Spleen (tissue), 11 donors: ENCODE measurements at regions not wholly inside any gene's neighbourhood (a gene's known extent, or its start where the extent isn't known, plus 50 kb on each side); places are given as distances from the start of the nearest gene placed in this dataset.
A peak's percentile ranks its signal among the peaks of the same experiment; 100 is the strongest.
"Not testable (repeated sequence)": the region's sequence is repeated elsewhere in the genome, so short reads cannot be mapped to it uniquely, and the experiment has no call there.

Experiments
- DNase-seq: peaks from one replicate; pipeline ENCODE4 v3.0.0-alpha.2; 2020
- H3K27ac ChIP-seq, 8 donors: fragments of 200-600 bp; sonication (generic) in 7 of 8; 1 replicate in 4 of 8; 2 replicates in 4 of 8; pipeline versions ENCODE4 v1.5.0 to v1.8.0; 2016 to 2021; ENCODE audit warnings: inconsistent platforms in 4 of 8, mild to moderate bottlenecking in 4 of 8, moderate library complexity in 1 of 8
- H3K27me3 ChIP-seq, 7 donors: fragments of 200-600 bp; sonication (generic) in 6 of 7; replicated peaks in 1 of 7; 1 replicate in 4 of 7; 2 replicates in 3 of 7; pipeline versions ENCODE4 v1.5.0 to v1.8.0; 2016 to 2021; ENCODE audit warnings: inconsistent platforms in 3 of 7, mild to moderate bottlenecking in 1 of 7
- H3K36me3 ChIP-seq, 6 donors: fragments of 200-600 bp; sonication (generic) in 5 of 6; 1 replicate in 4 of 6; 2 replicates in 2 of 6; pipeline versions ENCODE4 v1.5.0 to v1.8.0; 2016 to 2021; ENCODE audit warnings: inconsistent platforms in 2 of 6
- H3K4me1 ChIP-seq, 6 donors: fragments of 200-600 bp; sonication (generic) in 5 of 6; 1 replicate in 3 of 6; 2 replicates in 3 of 6; pipeline versions ENCODE4 v1.5.0 to v1.8.0; 2016 to 2021; ENCODE audit warnings: inconsistent platforms in 3 of 6
- H3K4me3 ChIP-seq, 8 donors: fragments of 200-600 bp; sonication (generic) in 7 of 8; 1 replicate in 4 of 8; 2 replicates in 4 of 8; pipeline versions ENCODE4 v1.5.0 to v1.8.0; 2016 to 2021; ENCODE audit warnings: inconsistent platforms in 4 of 8, mild to moderate bottlenecking in 4 of 8, moderate library complexity in 2 of 8
- H3K9me3 ChIP-seq, 8 donors: fragments of 200-600 bp; sonication (generic) in 7 of 8; 1 replicate in 4 of 8; 2 replicates in 4 of 8; pipeline versions ENCODE4 v1.5.0 to v1.8.0; 2016 to 2021; ENCODE audit warnings: inconsistent platforms in 4 of 8
- WGBS, 5 donors: extraction: QIAGEN DNeasy Blood & Tissue Kit in 3 of 5; methylation state at CpG; one replicate each; pipeline versions ENCODE4 v1.1.5 to v1.1.7; 2013 to 2018; 5-methylcytosine and 5-hydroxymethylcytosine counted together
- intact Hi-C: fragments of 100-400 bp; cut with DNase I; formaldehyde crosslinking; loops from one replicate; pipeline ENCODE4 v1.15.0; 2023; ENCODE audit warnings: low total_unique reads
- donor health status: healthy with polysubstance abuse.
- donor health status: DM: no; HTN: no; CAD: no; lungs with moderate emphysema.
- donor health status: DM: no; HTN: no; CAD: no.
- donor health status: Bipolar disorder and iron deficiency.
- donor health status: healthy.
- donor health status: DM: no; HTN: no; CAD: no.
- donor health status: DM: yes; HTN: yes; CAD: no.

DNA sequence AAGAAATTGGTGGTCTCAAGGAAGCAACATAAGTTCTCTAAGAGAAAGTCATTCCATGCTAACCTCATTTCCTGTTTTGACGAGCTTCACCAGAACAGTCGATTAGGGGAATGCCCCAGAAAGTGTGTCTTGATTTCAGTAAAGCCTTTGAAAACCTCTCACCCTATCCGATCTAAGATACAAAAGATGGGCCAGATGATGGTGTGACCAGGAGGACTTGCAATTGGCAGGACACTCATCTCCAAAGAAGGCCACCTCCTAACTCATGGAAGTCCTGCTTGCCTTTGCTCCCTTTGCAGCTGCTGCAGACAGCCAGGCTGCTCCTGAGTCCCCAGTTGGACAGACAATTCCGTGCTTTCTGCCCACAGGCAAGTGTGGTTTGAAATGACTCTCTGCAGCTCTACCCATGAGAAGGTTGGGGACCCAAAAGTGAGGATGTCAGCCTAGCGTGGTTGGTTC lies 304.2 kb downstream of the BCL2L11 start:
- peak; percentile 77 for DNase-seq
- H3K9me3 ChIP-seq, H3K27me3 ChIP-seq, intact Hi-C loops, H3K36me3 ChIP-seq, H3K4me3 ChIP-seq: not testable (repeated sequence)
- H3K27ac ChIP-seq: peak overlapping the region in 5 of 8 donors; percentile 55 to 72 (median 71)
- H3K4me1 ChIP-seq: peaks cover 0 to 34% (median 9%) of the 10 kb centered on the region in 6 donors
- 20 to 53% (median 38%) methylated on average over 3 to 4 of the region's 5 CpGs; no CpG with 5 or more reads in 1 of the 5 donors for WGBS, 5 donors

- WGBS, 5 donors: 72 to 82% (median 80%) methylated on average over 4 of the region's 4 CpGs
- not testable (repeated sequence) for DNase-seq, H3K27me3 ChIP-seq
Observed at GRCh38 chr2:111425789-111426201, 305.1 kb downstream of the BCL2L11 start.

GRCh38 chr2:111427346-111427745 lies 306.6 kb downstream of the BCL2L11 start:
- H3K36me3 ChIP-seq, intact Hi-C loops, H3K27me3 ChIP-seq, H3K9me3 ChIP-seq, H3K4me3 ChIP-seq: not testable (repeated sequence)
- Histone ChIP-seq H3K4me1 (peaks cover 0 to 47% (median 14%) of the 10 kb centered on the region in 6 donors), H3K27ac (peak overlapping the region in 2 of 8 donors; percentile 30 to 51)
- WGBS, 5 donors: 76 to 95% (median 85%) methylated on average over 4 of the region's 4 CpGs
- peak; percentile 77 for DNase-seq

More at GRCh38 chr2:111425789-111426201, 305.1 kb downstream of the BCL2L11 start:
- H3K4me3 ChIP-seq, H3K36me3 ChIP-seq, H3K9me3 ChIP-seq, intact Hi-C loops: not testable (repeated sequence)
- H3K27ac ChIP-seq: peak overlapping the region in 3 of 8 donors; percentile 71 to 72 (median 72)
- peaks cover 0 to 37% (median 10%) of the 10 kb centered on the region in 6 donors for H3K4me1 ChIP-seq

- DNase-seq, H3K4me3 ChIP-seq, H3K36me3 ChIP-seq, intact Hi-C loops, H3K27me3 ChIP-seq, H3K9me3 ChIP-seq: not testable (repeated sequence)
- 71 to 77% (median 72%) methylated on average over 5 to 6 of the region's 6 CpGs for WGBS, 5 donors
- Histone ChIP-seq H3K4me1 (peaks cover 0 to 55% (median 14%) of the 10 kb centered on the region in 6 donors), H3K27ac (peak overlapping the region in 6 of 8 donors; percentile 2 to 70 (median 60))
Observed at GRCh38 chr2:111428915-111429314, 308.2 kb downstream of the BCL2L11 start.

DNA sequence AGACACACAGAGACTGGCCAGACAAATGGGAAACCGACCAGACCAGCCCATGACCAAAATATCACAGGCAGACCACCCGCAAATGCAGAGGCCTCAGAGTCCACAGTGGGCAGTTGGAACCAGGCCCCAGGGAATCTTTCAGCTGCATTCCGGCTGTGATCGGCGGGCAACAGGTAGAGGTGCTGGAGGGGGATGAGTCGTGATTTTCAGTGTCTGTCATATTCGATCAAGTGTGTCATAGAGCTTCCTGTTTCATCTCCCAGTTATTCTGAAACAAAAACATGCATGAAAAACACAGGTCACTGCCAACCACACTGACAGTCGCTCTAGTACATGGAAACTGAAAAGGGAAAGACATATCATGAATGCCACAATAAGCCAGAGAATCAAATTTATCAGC lies 308.6 kb downstream of the BCL2L11 start:
- H3K4me3 ChIP-seq, H3K9me3 ChIP-seq, DNase-seq, intact Hi-C loops, H3K36me3 ChIP-seq, H3K27me3 ChIP-seq: not testable (repeated sequence)
- Histone ChIP-seq H3K4me1 (peaks cover 0 to 54% (median 14%) of the 10 kb centered on the region in 6 donors), H3K27ac (peak overlapping the region in 6 of 8 donors; percentile 2 to 70 (median 60))
- 43 to 81% (median 56%) methylated on average over 7 of the region's 8 CpGs; no CpG with 5 or more reads in 1 of the 5 donors for WGBS, 5 donors

GRCh38 chr2:111430817-111431661 lies 310.3 kb downstream of the BCL2L11 start:
- H3K4me3 ChIP-seq, DNase-seq, intact Hi-C loops, H3K36me3 ChIP-seq, H3K9me3 ChIP-seq, H3K27me3 ChIP-seq: not testable (repeated sequence)
- peaks cover 0 to 41% (median 9%) of the 10 kb centered on the region in 6 donors for H3K4me1 ChIP-seq
- WGBS, 5 donors: 49 to 80% (median 63%) methylated on average over 5 to 6 of the region's 9 CpGs
- H3K27ac ChIP-seq: peak overlapping the region in 3 of 8 donors; percentile 56 to 64 (median 62)

DNA sequence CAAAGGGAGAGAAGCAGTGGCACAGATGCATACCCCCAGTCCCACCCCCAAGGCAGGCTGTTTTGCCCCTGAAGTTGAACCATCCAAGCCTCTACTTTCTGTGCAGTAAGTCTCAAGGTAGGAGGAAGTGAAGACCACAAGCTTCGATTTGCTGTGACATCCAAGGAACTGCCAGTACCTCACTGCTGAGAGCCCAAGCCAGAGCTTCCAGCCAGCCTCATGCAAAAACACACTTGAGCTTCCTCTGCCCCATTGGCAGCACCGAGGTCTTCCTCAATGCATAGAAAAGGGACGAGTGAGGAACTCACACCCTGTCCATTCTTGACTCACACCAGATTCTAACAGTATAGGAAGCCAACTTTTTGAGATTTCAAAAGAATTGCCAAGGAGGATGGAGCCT lies 311.7 kb downstream of the BCL2L11 start:
- H3K4me3 ChIP-seq, H3K27me3 ChIP-seq, intact Hi-C loops, H3K36me3 ChIP-seq, H3K9me3 ChIP-seq, DNase-seq: not testable (repeated sequence)
- Histone ChIP-seq H3K27ac (peak overlapping the region in 5 of 8 donors; percentile 8 to 72 (median 59)), H3K4me1 (peaks cover 0 to 33% (median 9%) of the 10 kb centered on the region in 6 donors)
- 23 to 41% (median 32%) methylated on average over 3 of the region's 3 CpGs for WGBS, 5 donors

DNA sequence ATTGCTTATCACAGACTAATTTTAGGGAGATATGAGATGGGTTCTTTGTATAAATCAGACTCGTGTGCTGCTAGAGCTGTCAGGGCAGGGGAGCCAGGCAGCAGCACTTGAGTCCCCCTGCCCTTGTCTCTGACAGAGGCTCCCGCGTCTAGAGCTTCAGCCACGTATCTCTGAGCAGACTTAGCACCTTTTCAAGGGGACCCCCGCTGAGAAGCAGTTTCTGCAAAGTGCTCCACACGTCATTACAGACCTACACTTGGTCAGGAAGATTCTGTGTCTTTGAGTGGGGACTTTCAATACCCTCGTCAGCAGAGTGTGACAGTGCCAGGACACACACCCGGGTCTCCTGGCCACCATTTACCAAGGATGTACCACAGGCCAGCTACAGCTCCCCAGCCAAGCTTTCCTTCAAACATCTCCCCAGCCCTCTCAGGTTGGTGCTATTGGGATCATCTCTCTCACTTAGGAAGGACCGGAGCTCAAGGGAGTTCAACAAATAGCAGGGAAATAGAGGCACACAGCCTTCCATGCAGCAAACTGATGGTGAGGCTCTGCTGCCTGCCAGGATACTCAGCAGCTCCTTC lies 312.3 kb downstream of the BCL2L11 start:
- Histone ChIP-seq H3K4me1 (peaks cover 0 to 30% (median 9%) of the 10 kb centered on the region in 6 donors), H3K27ac (peak overlapping the region in 4 of 8 donors; percentile 30 to 70 (median 64))
- H3K4me3 ChIP-seq, H3K36me3 ChIP-seq, intact Hi-C loops, H3K27me3 ChIP-seq, DNase-seq, H3K9me3 ChIP-seq: not testable (repeated sequence)
- WGBS, 5 donors: 77 to 100% (median 82%) methylated on average over 1 to 4 of the region's 9 CpGs

DNA sequence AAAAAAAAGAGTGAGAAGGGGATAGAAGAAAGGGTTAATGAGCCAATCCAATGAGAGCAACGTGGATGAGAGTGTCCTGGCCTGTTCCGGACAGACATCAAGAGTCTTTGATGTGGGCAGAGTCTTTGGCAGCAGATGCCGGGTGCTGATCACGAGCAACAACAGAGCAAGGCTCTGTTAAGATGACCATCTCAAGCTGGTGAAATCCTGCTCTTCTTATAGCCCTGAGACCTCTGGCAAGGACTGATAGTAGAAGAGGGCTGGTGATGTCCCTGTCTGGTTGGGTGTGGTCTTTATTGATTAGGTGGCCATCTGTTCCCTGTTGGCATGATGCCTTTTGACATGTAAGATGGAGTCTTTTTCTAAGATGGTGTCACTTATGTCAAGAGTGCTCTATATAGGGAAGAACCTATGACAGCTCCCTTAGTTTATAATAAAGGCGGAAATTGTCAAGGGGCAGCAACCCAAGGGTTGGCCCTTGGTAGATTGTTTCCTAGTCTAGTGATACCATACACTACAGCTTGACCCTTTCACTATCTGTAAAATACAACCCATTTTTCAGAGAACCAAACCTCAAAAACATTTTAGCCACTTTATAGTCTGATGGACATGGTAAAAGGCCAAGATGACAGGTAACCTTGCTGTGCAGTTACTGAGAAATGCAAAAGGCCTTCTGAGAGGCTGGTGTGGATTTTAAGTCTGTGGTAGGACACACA lies 313.3 kb downstream of the BCL2L11 start:
- H3K27me3 ChIP-seq, H3K9me3 ChIP-seq, H3K27ac ChIP-seq, DNase-seq, H3K4me3 ChIP-seq, H3K36me3 ChIP-seq, intact Hi-C loops: not testable (repeated sequence)
- H3K4me1 ChIP-seq: peaks cover 0 to 27% (median 8%) of the 10 kb centered on the region in 6 donors
- 50 to 87% (median 80%) methylated on average over 4 to 5 of the region's 5 CpGs for WGBS, 5 donors

- not testable (repeated sequence) for DNase-seq
Observed at GRCh38 chr2:111434608-111434939, 313.9 kb downstream of the BCL2L11 start.

More at GRCh38 chr2:111434608-111434939, 313.9 kb downstream of the BCL2L11 start:
- intact Hi-C loops, H3K36me3 ChIP-seq, H3K9me3 ChIP-seq, H3K27ac ChIP-seq, H3K27me3 ChIP-seq, H3K4me3 ChIP-seq: not testable (repeated sequence)
- 84 to 99% (median 90%) methylated on average over 2 to 3 of the region's 4 CpGs for WGBS, 5 donors
- peaks cover 0 to 26% (median 7%) of the 10 kb centered on the region in 6 donors for H3K4me1 ChIP-seq
